HG03378 (cell line): ENCODE measurements at regions not wholly inside any gene's neighbourhood (a gene's known extent, or its start where the extent isn't known, plus 50 kb on each side); places are given as distances from the start of the nearest gene placed in this dataset.
"Not testable (repeated sequence)": the region's sequence is repeated elsewhere in the genome, so short reads cannot be mapped to it uniquely, and the experiment has no call there.

Experiments
- ATAC-seq: cut with Tn5 transposase; IDR thresholded peaks from one replicate; pipeline ENCODE4 v1.9.1; 2021; ENCODE audit warnings: mild to moderate bottlenecking, moderate library complexity; ENCODE audit not compliant: unreplicated experiment

GRCh38 chr7:89616829-89617228 lies 537.4 kb upstream of the STEAP1 start:
- ATAC-seq: not testable (repeated sequence)

GRCh38 chr7:89618274-89618673 lies 536.0 kb upstream of the STEAP1 start:
- ATAC-seq: no peak

- ATAC-seq: no peak
Observed at GRCh38 chr7:89621925-89622641, 532.2 kb upstream of the STEAP1 start.

- peak; percentile 98 for ATAC-seq
Observed at GRCh38 chr7:89623018-89623672, 531.1 kb upstream of the STEAP1 start.

GRCh38 chr7:89624155-89624554 lies 530.1 kb upstream of the STEAP1 start:
- ATAC-seq: not testable (repeated sequence)

- no peak for ATAC-seq
Observed at GRCh38 chr7:89648509-89648908, 505.8 kb upstream of the STEAP1 start.

GRCh38 chr7:89655946-89656345 lies 498.3 kb upstream of the STEAP1 start:
- no peak for ATAC-seq

GRCh38 chr7:89661876-89662275 lies 492.4 kb upstream of the STEAP1 start:
- ATAC-seq: no peak

GRCh38 chr7:89666136-89666835 lies 488.0 kb upstream of the STEAP1 start:
- no peak for ATAC-seq

GRCh38 chr7:89680161-89680560 lies 474.1 kb upstream of the STEAP1 start:
- no peak for ATAC-seq

- no peak for ATAC-seq
Observed at GRCh38 chr7:89681448-89681847, 472.8 kb upstream of the STEAP1 start.

- ATAC-seq: no peak
Observed at GRCh38 chr7:89685287-89685686, 469.0 kb upstream of the STEAP1 start.

- ATAC-seq: no peak
Observed at GRCh38 chr7:89687211-89687610, 467.1 kb upstream of the STEAP1 start.

- no peak for ATAC-seq
Observed at GRCh38 chr7:89695241-89695640, 459.0 kb upstream of the STEAP1 start.

GRCh38 chr7:89714131-89714530 lies 440.1 kb upstream of the STEAP1 start:
- ATAC-seq: no peak

- not testable (repeated sequence) for ATAC-seq
Observed at GRCh38 chr7:89718941-89719340, 435.3 kb upstream of the STEAP1 start.

- ATAC-seq: no peak
Observed at GRCh38 chr7:89728481-89728880, 425.8 kb upstream of the STEAP1 start.

- ATAC-seq: no peak
Observed at GRCh38 chr7:89731751-89732445, 422.4 kb upstream of the STEAP1 start.

- ATAC-seq: no peak
Observed at GRCh38 chr7:89738549-89738948, 415.7 kb upstream of the STEAP1 start.

GRCh38 chr7:89757910-89758309 lies 396.4 kb upstream of the STEAP1 start:
- ATAC-seq: no peak

GRCh38 chr7:89760690-89761089 lies 393.6 kb upstream of the STEAP1 start:
- no peak for ATAC-seq
